RWPE2 (cell line): ENCODE measurements at regions not wholly inside any gene's neighbourhood (a gene's known extent, or its start where the extent isn't known, plus 50 kb on each side); places are given as distances from the start of the nearest gene placed in this dataset.

Source experiments
- ATAC-seq: fragments of 200-7000 bp; cut with Tn5 transposase; 3 replicates; pipeline ENCODE4 v1.9.1; 2021; ENCODE audit warnings: low read depth
- DNase-seq: peaks from one replicate; pipeline ENCODE4 v3.0.0-alpha.2; 2020; ENCODE audit warnings: low spot score
- H3K27ac ChIP-seq: fragments of 450-650 bp; 2 replicates; pipeline ENCODE4 v1.5.1; 2017; ENCODE audit warnings: mild to moderate bottlenecking; ENCODE audit not compliant: poor library complexity, severe bottlenecking
- H3K27me3 ChIP-seq: fragments of 250-450 bp; sonication (Bioruptor Pico); 2 replicates; pipeline ENCODE4 v1.5.1; 2021; ENCODE audit warnings: mild to moderate bottlenecking, moderate library complexity; ENCODE audit not compliant: insufficient read depth, poor library complexity, severe bottlenecking
- H3K36me3 ChIP-seq: fragments of 250-450 bp; sonication (Bioruptor Pico); 2 replicates; pipeline ENCODE4 v1.5.1; 2020; ENCODE audit warnings: low read depth, mild to moderate bottlenecking, moderate library complexity
- H3K4me1 ChIP-seq: fragments of 250-450 bp; sonication (Bioruptor Pico); 2 replicates; pipeline ENCODE4 v1.5.1; 2021; ENCODE audit warnings: mild to moderate bottlenecking, moderate library complexity; ENCODE audit not compliant: insufficient read depth, poor library complexity, severe bottlenecking
- H3K4me3 ChIP-seq: fragments of 250-450 bp; sonication (Bioruptor Pico); 2 replicates; pipeline ENCODE4 v1.5.1; 2021; ENCODE audit warnings: mild to moderate bottlenecking, moderate library complexity; ENCODE audit not compliant: severe bottlenecking
- H3K9me3 ChIP-seq: fragments of 250-450 bp; sonication (Bioruptor Pico); 2 replicates; pipeline ENCODE4 v1.5.1; 2021; ENCODE audit warnings: mild to moderate bottlenecking, moderate library complexity; ENCODE audit not compliant: severe bottlenecking
- CTCF ChIP-seq: fragments of 450-650 bp; IDR thresholded peaks from one replicate; pipeline ENCODE4 v1.5.1; 2017; ENCODE audit warnings: mild to moderate bottlenecking, moderate library complexity; ENCODE audit not compliant: poor library complexity, severe bottlenecking

- no peaks in the 10 kb centered on the region for H3K4me1 ChIP-seq
- peaks cover 7% of the 10 kb centered on the region for H3K27me3 ChIP-seq
- no peak for ATAC-seq
- H3K36me3 ChIP-seq: no peaks in the 10 kb centered on the region
- H3K27ac ChIP-seq: no peak overlapping the region
- DNase-seq: no peak
- H3K9me3 ChIP-seq: no peaks in the 10 kb centered on the region
- no peak overlapping the region for H3K4me3 ChIP-seq
- TF ChIP-seq CTCF: no peak
Measured at GRCh38 chr6:132973514-132973993, 159.2 kb downstream of the RPS12 start.

- Histone ChIP-seq H3K27me3 (peaks cover 7% of the 10 kb centered on the region), H3K4me3 (no peak overlapping the region)
Measured at GRCh38 chr6:132974122-132974521, 159.8 kb downstream of the RPS12 start.

GRCh38 chr6:132977413-132977812 is 163.0 kb downstream of the RPS12 start:
- Histone ChIP-seq H3K4me3 (no peak overlapping the region), H3K36me3 (no peaks in the 10 kb centered on the region), H3K27me3 (peaks cover 7% of the 10 kb centered on the region), H3K4me1 (no peaks in the 10 kb centered on the region), H3K9me3 (no peaks in the 10 kb centered on the region), H3K27ac (no peak overlapping the region)
- TF ChIP-seq CTCF: no peak
- DNase-seq (no peak), ATAC-seq (no peak)

More at GRCh38 chr6:132974122-132974521, 159.8 kb downstream of the RPS12 start:
- Histone ChIP-seq H3K9me3 (no peaks in the 10 kb centered on the region), H3K36me3 (no peaks in the 10 kb centered on the region), H3K27ac (no peak overlapping the region), H3K4me1 (no peaks in the 10 kb centered on the region)
- ATAC-seq (no peak), DNase-seq (no peak)
- TF ChIP-seq CTCF: no peak

- TF ChIP-seq CTCF: no peak
- no peak for ATAC-seq
- no peaks in the 10 kb centered on the region for H3K36me3 ChIP-seq
Measured at GRCh38 chr6:132978685-132979084, 164.3 kb downstream of the RPS12 start.

GRCh38 chr6:132993738-132994137 is 179.4 kb downstream of the RPS12 start:
- no peak overlapping the region for H3K27ac ChIP-seq
- H3K4me3 ChIP-seq: no peak overlapping the region
- ATAC-seq: no peak
- H3K36me3 ChIP-seq: no peaks in the 10 kb centered on the region
- DNase-seq: no peak
- H3K4me1 ChIP-seq: no peaks in the 10 kb centered on the region
- H3K9me3 ChIP-seq: no peaks in the 10 kb centered on the region
- TF ChIP-seq CTCF: no peak
- peaks cover 3% of the 10 kb centered on the region for H3K27me3 ChIP-seq

More at GRCh38 chr6:132978685-132979084, 164.3 kb downstream of the RPS12 start:
- Histone ChIP-seq H3K4me3 (no peak overlapping the region), H3K27me3 (peaks cover 7% of the 10 kb centered on the region), H3K9me3 (no peaks in the 10 kb centered on the region), H3K27ac (no peak overlapping the region), H3K4me1 (no peaks in the 10 kb centered on the region)
- DNase-seq: no peak
